ENCODE measurements at regions not wholly inside any gene's neighbourhood (a gene's known extent, or its start where the extent isn't known, plus 50 kb on each side); places are given as distances from the start of the nearest gene placed in this dataset.
"Not testable (repeated sequence)": the region's sequence is repeated elsewhere in the genome, so short reads cannot be mapped to it uniquely, and the experiment has no call there.

DNA sequence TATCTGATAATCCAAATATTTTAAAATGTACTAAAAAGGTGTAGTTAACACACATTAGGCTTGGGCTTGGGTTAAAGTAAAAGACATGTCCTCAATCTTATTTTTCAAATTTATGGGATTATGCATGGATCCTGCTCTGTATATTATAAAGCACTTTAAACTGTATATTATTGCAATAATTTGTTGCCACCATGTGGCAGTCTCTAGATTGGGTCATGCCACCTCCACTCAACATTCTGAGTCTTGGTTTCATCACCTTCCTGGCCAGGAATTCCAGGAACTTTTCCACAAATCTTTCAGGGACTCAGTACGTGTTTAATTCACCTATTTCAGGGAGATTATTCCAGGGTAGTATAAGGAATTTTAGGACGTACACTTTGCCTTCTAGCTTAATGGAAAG is 695.5 kb downstream of the FAM181B start:
- Mint-ChIP-seq H3K27ac (no peak overlapping the region), H3K9me3 (no peaks in the 10 kb centered on the region), H3K4me3 (no peak overlapping the region), H3K27me3 (ENCODE audit: insufficient read depth) (no peaks in the 10 kb centered on the region), H3K36me3 (ENCODE audit: low read depth) (no peaks in the 10 kb centered on the region), H3K4me1 (no peaks in the 10 kb centered on the region)
- H3K27ac ChIP-seq (ENCODE audit: low read depth, low read length), result no peak overlapping the region
- H3K9me3 ChIP-seq (ENCODE audit: control insufficient read depth, low read length), result no peaks in the 10 kb centered on the region
- no peaks in the 10 kb centered on the region for H3K36me3 ChIP-seq (ENCODE audit: control insufficient read depth, insufficient read depth, low read length)
- H3K4me1 ChIP-seq (ENCODE audit: control insufficient read depth, insufficient read depth, low read length), result no peaks in the 10 kb centered on the region
- no peak overlapping the region for H3K4me3 ChIP-seq (ENCODE audit: low read length)
- TF ChIP-seq, protein P1, sequence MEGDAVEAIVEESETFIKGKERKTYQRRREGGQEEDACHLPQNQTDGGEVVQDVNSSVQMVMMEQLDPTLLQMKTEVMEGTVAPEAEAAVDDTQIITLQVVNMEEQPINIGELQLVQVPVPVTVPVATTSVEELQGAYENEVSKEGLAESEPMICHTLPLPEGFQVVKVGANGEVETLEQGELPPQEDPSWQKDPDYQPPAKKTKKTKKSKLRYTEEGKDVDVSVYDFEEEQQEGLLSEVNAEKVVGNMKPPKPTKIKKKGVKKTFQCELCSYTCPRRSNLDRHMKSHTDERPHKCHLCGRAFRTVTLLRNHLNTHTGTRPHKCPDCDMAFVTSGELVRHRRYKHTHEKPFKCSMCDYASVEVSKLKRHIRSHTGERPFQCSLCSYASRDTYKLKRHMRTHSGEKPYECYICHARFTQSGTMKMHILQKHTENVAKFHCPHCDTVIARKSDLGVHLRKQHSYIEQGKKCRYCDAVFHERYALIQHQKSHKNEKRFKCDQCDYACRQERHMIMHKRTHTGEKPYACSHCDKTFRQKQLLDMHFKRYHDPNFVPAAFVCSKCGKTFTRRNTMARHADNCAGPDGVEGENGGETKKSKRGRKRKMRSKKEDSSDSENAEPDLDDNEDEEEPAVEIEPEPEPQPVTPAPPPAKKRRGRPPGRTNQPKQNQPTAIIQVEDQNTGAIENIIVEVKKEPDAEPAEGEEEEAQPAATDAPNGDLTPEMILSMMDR (conservative IDR thresholded peaks at IDR 0.05), result peak; percentile 15
- DNase-seq, result no peak
- WGBS, 2 experiments (ENCODE audit: insufficient coverage in 1 of 2, insufficient read length in 1 of 2), result 86 to 100% methylated on average over 1 to 2 of the region's 2 CpGs
- H3K9ac ChIP-seq (ENCODE audit: extremely low read depth, low read length, poor library complexity, severe bottlenecking), result no peak overlapping the region
- H3K27me3 ChIP-seq (ENCODE audit: control insufficient read depth, insufficient read depth, low read length, poor library complexity, severe bottlenecking), result no peaks in the 10 kb centered on the region

DNA sequence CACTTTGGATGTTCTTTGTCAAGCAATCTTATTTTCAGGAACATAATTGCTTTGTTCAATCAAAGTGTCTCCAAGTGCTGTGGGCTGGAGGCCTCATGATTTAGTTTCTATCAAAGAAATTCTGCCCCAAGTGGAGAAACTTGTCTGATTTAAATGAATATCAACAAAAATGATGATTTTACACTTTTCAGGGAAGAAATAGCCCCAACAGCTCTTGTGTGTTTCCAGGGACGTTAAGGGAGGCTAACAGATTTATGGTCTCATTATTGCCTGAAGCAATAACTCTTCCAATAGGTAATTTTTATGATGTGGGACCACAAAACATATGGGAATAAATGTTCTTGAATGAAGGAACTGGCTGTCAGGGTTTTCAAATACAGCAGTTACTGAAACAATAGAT is 699.1 kb downstream of the FAM181B start:
- WGBS, 2 experiments (ENCODE audit: insufficient coverage in 1 of 2, insufficient read length in 1 of 2), result 80% methylated on average over 1 of the region's 1 CpG; no CpG with 5 or more reads in 1 of the 2 experiments
- H3K9ac ChIP-seq (ENCODE audit: extremely low read depth, low read length, poor library complexity, severe bottlenecking), result no peak overlapping the region
- no peaks in the 10 kb centered on the region for H3K9me3 Mint-ChIP-seq
- H3K4me3 Mint-ChIP-seq, result no peak overlapping the region
- no peaks in the 10 kb centered on the region for H3K36me3 Mint-ChIP-seq (ENCODE audit: low read depth)
- TF ChIP-seq, protein P1 (conservative IDR thresholded peaks at IDR 0.05), result peak; percentile 33
- no peaks in the 10 kb centered on the region for H3K27me3 ChIP-seq (ENCODE audit: control insufficient read depth, insufficient read depth, low read length, poor library complexity, severe bottlenecking)
- H3K27ac Mint-ChIP-seq, result no peak overlapping the region
- no peak overlapping the region for H3K27ac ChIP-seq (ENCODE audit: low read depth, low read length)
- no peaks in the 10 kb centered on the region for H3K36me3 ChIP-seq (ENCODE audit: control insufficient read depth, insufficient read depth, low read length)
- H3K4me3 ChIP-seq (ENCODE audit: low read length), result no peak overlapping the region
- H3K4me1 ChIP-seq (ENCODE audit: control insufficient read depth, insufficient read depth, low read length), result no peaks in the 10 kb centered on the region
- peaks cover 4% of the 10 kb centered on the region for H3K4me1 Mint-ChIP-seq
- DNase-seq, result no peak
- H3K27me3 Mint-ChIP-seq (ENCODE audit: insufficient read depth), result no peaks in the 10 kb centered on the region
- H3K9me3 ChIP-seq (ENCODE audit: control insufficient read depth, low read length), result no peaks in the 10 kb centered on the region

DNA sequence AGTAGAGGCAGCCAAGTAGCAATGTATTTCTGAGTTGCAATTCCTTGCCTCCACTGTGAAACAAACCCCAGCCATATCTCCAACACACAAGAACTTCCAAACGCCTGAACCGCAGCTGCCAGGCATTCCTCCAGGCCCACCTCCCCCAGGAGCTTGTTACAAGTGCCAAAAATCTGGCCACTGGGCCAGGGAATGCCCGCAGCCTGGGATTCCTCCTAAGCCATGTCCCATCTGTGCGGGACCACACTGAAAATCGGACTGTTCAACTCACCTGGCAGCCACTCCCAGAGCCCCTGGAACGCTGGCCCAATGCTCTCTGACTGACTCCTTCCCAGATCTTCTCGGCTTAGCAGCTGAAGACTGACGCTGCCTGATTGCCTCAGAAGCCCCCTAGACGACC is 706.3 kb downstream of the FAM181B start:
- not testable (repeated sequence) for H3K36me3 ChIP-seq (ENCODE audit: control insufficient read depth, insufficient read depth, low read length); H3K4me1 Mint-ChIP-seq; H3K27ac Mint-ChIP-seq; H3K27ac ChIP-seq (ENCODE audit: low read depth, low read length); H3K27me3 Mint-ChIP-seq (ENCODE audit: insufficient read depth); H3K4me3 Mint-ChIP-seq; H3K9me3 Mint-ChIP-seq; DNase-seq; H3K27me3 ChIP-seq (ENCODE audit: control insufficient read depth, insufficient read depth, low read length, poor library complexity, severe bottlenecking); H3K9ac ChIP-seq (ENCODE audit: extremely low read depth, low read length, poor library complexity, severe bottlenecking); H3K4me3 ChIP-seq (ENCODE audit: low read length); H3K4me1 ChIP-seq (ENCODE audit: control insufficient read depth, insufficient read depth, low read length); H3K9me3 ChIP-seq (ENCODE audit: control insufficient read depth, low read length); H3K36me3 Mint-ChIP-seq (ENCODE audit: low read depth)
- WGBS, 2 experiments (ENCODE audit: insufficient coverage in 1 of 2, insufficient read length in 1 of 2), result 92 to 96% methylated on average over 4 to 9 of the region's 9 CpGs

DNA sequence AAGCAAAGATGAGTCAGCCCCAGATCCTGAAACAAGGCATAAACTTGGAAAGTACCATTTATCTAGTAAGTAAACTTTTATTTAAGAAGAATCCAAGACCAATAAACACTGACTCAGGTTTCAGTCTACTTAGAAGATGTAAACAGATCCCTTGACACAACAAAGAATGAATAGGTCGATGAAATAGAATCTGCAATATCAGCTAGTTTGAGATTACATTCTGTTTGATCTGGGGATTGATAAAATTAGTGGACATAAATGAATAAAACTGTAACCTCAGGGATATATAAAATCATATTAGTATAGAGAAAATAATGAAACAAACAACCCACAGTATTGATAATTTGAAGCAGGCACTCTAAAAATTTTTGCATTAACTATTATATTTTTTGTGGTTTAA is 708.9 kb downstream of the FAM181B start:
- Histone ChIP-seq H3K4me1 (ENCODE audit: control insufficient read depth, insufficient read depth, low read length) (no peaks in the 10 kb centered on the region), H3K36me3 (ENCODE audit: control insufficient read depth, insufficient read depth, low read length) (no peaks in the 10 kb centered on the region), H3K9ac (ENCODE audit: extremely low read depth, low read length, poor library complexity, severe bottlenecking) (no peak overlapping the region), H3K4me3 (ENCODE audit: low read length) (no peak overlapping the region), H3K27me3 (ENCODE audit: control insufficient read depth, insufficient read depth, low read length, poor library complexity, severe bottlenecking) (no peaks in the 10 kb centered on the region), H3K9me3 (ENCODE audit: control insufficient read depth, low read length) (no peaks in the 10 kb centered on the region), H3K27ac (ENCODE audit: low read depth, low read length) (no peak overlapping the region)
- no peak for DNase-seq
- Mint-ChIP-seq H3K27ac (no peak overlapping the region), H3K9me3 (no peaks in the 10 kb centered on the region), H3K36me3 (ENCODE audit: low read depth) (no peaks in the 10 kb centered on the region), H3K4me1 (no peaks in the 10 kb centered on the region), H3K4me3 (no peak overlapping the region), H3K27me3 (ENCODE audit: insufficient read depth) (no peaks in the 10 kb centered on the region)
- 79 to 86% methylated on average over 1 of the region's 1 CpG for WGBS, 2 experiments (ENCODE audit: insufficient coverage in 1 of 2, insufficient read length in 1 of 2)
- TF ChIP-seq, protein P1 (conservative IDR thresholded peaks at IDR 0.05), result no peak

Measured in endodermal cell (in vitro differentiated cells).